Mesodermal cell (in vitro differentiated cells): ENCODE measurements at regions not wholly inside any gene's neighbourhood (a gene's known extent, or its start where the extent isn't known, plus 50 kb on each side); places are given as distances from the start of the nearest gene placed in this dataset.

ENCODE experiments used
- H3K27ac ChIP-seq: 2 replicates; pipeline ENCODE4 v1.7.0; 2013; ENCODE audit warnings: mild to moderate bottlenecking, low read depth, low read length, moderate library complexity; ENCODE audit not compliant: severe bottlenecking
- H3K36me3 ChIP-seq: 2 replicates; pipeline ENCODE4 v1.7.1; 2013; ENCODE audit warnings: mild to moderate bottlenecking, low read length, moderate library complexity; ENCODE audit not compliant: control insufficient read depth, insufficient read depth
- H3K4me1 ChIP-seq: one replicate; pipeline ENCODE4 v1.7.1; 2013; ENCODE audit warnings: mild to moderate bottlenecking, low read length; ENCODE audit not compliant: insufficient read depth, control insufficient read depth, poor library complexity, severe bottlenecking
- H3K4me3 ChIP-seq: 2 replicates; pipeline ENCODE4 v1.7.0; 2013; ENCODE audit warnings: low read length, control low read depth, mild to moderate bottlenecking; ENCODE audit not compliant: insufficient read depth, poor library complexity, severe bottlenecking; ENCODE audit errors: extremely low read depth
- H3K9me3 ChIP-seq: 2 replicates; pipeline ENCODE4 v1.7.1; 2013; ENCODE audit warnings: mild to moderate bottlenecking, low read length, moderate library complexity; ENCODE audit not compliant: control insufficient read depth
- WGBS, 2 experiments: methylation state at CpG; one replicate each; pipeline ENCODE4 v1.1.5; 2013; ENCODE audit warnings: missing lambda C conversion rate in 2 of 2; ENCODE audit not compliant: insufficient coverage in 2 of 2; 5-methylcytosine and 5-hydroxymethylcytosine counted together

DNA sequence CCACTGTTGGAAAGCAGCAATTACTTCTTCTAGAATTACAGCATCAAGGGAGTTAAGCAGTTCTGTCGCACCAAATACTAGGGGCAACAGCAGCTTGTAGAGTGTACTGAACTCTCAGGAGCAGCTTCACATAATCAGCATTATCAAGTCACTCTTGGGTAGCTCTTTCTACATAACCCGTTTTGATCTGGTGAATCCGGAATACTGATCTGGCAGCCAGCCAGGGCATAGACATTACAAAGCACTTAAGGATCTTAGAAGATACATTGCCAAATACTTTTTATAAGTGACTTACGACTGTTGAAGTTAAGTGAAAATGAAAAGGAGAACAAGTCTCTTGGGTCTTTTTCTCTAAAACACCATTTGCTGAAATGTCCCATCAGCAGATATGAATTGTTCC, 73.2 kb upstream of the NETO1 start:
- H3K27ac ChIP-seq, result no peak overlapping the region
- WGBS, 2 experiments, result 89 to 90% methylated on average over 1 to 2 of the region's 4 CpGs

DNA sequence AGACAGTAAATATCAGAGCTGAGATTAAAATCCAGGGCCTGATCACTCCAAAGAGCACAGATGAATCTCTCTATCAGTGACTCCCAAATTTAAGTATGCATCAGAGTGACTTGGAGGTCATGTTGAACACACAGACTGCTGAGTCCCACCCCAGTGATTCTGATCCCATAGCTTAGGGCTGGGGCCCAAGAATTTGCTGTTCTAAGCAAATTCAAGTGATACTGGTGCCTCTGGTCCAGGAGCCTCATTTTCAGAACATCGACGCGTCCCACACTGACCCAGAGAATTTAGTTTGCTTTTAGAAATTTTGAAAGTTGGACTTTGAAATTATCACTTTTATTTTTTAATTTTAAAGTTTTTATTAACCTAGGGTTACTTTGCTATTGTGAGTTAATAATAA, 72.7 kb upstream of the NETO1 start:
- Histone ChIP-seq H3K9me3 (no peaks in the 10 kb centered on the region), H3K27ac (no peak overlapping the region), H3K36me3 (no peaks in the 10 kb centered on the region), H3K4me1 (no peaks in the 10 kb centered on the region), H3K4me3 (no peak overlapping the region)
- 100% methylated on average over 1 to 3 of the region's 3 CpGs for WGBS, 2 experiments

More for the DNA sequence above, 73.2 kb upstream of the NETO1 start:
- no peaks in the 10 kb centered on the region for H3K9me3 ChIP-seq
- no peaks in the 10 kb centered on the region for H3K36me3 ChIP-seq
- H3K4me3 ChIP-seq, result no peak overlapping the region
- no peaks in the 10 kb centered on the region for H3K4me1 ChIP-seq

DNA sequence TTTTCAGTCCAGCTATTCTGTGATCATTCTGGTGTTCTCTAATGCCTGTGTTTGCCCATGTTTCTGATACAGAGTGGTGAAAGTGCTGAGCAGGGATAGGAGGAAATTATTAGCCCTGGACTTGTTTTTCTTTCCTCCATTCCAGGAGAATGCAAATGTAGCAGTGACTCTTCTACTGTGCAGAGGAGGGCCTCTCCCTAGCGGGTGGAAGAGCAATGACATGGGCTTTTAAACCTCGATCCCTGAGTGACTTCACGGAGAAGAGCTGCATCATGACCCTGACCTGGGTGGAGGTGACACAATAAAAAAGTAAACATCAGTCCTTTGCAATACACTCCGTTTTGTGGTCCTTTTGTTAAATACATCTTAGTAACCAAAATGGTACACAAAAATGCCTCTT, 68.0 kb upstream of the NETO1 start:
- WGBS, 2 experiments, result 65 to 100% methylated on average over 2 to 3 of the region's 4 CpGs

GRCh38 chr18:72922895-72923294, 55.1 kb upstream of the NETO1 start:
- no peak overlapping the region for H3K4me3 ChIP-seq
- peaks cover 3% of the 10 kb centered on the region for H3K9me3 ChIP-seq
- WGBS, 2 experiments, result no CpG with 5 or more reads among the region's 2 CpGs
- no peaks in the 10 kb centered on the region for H3K4me1 ChIP-seq
- no peak overlapping the region for H3K27ac ChIP-seq
- H3K36me3 ChIP-seq, result no peaks in the 10 kb centered on the region

More for the DNA sequence above, 68.0 kb upstream of the NETO1 start:
- Histone ChIP-seq H3K36me3 (no peaks in the 10 kb centered on the region), H3K9me3 (no peaks in the 10 kb centered on the region), H3K4me1 (no peaks in the 10 kb centered on the region), H3K4me3 (no peak overlapping the region), H3K27ac (no peak overlapping the region)
